ENCODE measurements at regions not wholly inside any gene's neighbourhood (a gene's known extent, or its start where the extent isn't known, plus 50 kb on each side); places are given as distances from the start of the nearest gene placed in this dataset.

GRCh38 chr22:47257976-47258375 lies 495.5 kb downstream of the TBC1D22A start:
- CTCF ChIA-PET (ENCODE audit: low intra/inter-chr PET ratio, low total read pairs) = no interaction called here

DNA sequence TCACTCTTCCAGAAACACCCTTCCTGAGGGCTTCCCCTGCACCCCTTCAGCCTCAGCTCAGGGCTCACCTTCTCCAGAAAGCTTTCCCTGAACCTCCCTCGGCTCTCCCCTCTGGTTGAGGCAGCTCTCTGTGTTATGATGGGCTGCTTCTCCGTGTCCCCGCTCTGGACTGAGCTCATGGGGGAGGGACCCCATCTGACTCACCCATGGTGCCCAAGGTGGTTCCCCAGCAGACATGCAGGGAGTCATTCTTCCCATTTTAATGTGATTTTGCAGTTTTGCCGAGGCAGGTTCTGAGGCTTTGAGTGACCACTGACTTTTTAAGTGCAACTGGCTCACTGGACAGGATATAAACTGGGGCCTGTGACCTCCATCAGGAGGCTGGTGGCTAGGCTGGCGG lies 495.1 kb downstream of the TBC1D22A start:
- Histone ChIP-seq H2AFZ (ENCODE audit: low read length) (no peak overlapping the region), H3K36me3 (replicated peaks in 1 of 2; ENCODE audit: control insufficient read depth in 1 of 2, insufficient read depth in 2 of 2, low read length in 2 of 2) (no peaks in the 10 kb centered on the region), H3K79me2 (ENCODE audit: insufficient read depth, low read length) (no peaks in the 10 kb centered on the region), H3K9ac (ENCODE audit: insufficient read depth, low read depth, low read length) (no peak overlapping the region), H3K27me3 (ENCODE audit: control insufficient read depth in 1 of 2, insufficient read depth in 2 of 2, low read length in 2 of 2) (peaks cover 0 to 3% of the 10 kb centered on the region in 2 experiments; a peak in 1 of 5 replicates), H4K20me1 (ENCODE audit: insufficient read depth, low read length) (no peaks in the 10 kb centered on the region), H3K4me1 (ENCODE audit: insufficient read depth, low read length) (no peaks in the 10 kb centered on the region), H3K27ac (ENCODE audit: extremely low read length, insufficient read depth, low read length) (no peak overlapping the region), H3K4me3 (replicated peaks in 1 of 3; ENCODE audit: insufficient read depth in 1 of 3, low read depth in 2 of 3, low read length in 3 of 3) (no peak overlapping the region), H3K9me3 (ENCODE audit: low read length) (no peaks in the 10 kb centered on the region), H3K4me2 (ENCODE audit: low read depth, low read length) (no peak overlapping the region)
- in situ Hi-C loops (cut with HindIII; ENCODE audit: extremely low pct_ligation_motif_present, low pct_unique_long_range_greater_than_20kb) = no loop called here
- DNase-seq (ENCODE audit: low spot score) (no peak), ATAC-seq (no peak), FAIRE-seq (no peak)
- CTCF ChIA-PET (ENCODE audit: low intra/inter-chr PET ratio, low total read pairs) = no interaction called here
- 21% methylated on average over 5 of the region's 5 CpGs for WGBS (ENCODE audit: low lambda C conversion rate)
- BruUV-seq (replicated peaks) = no TSS peak
- POLR2A ChIA-PET = no interaction called here
- no peak for TF ChIP-seq ZNF776 (CRISPR knock-in tag; IDR thresholded peaks at IDR 0.05)
- TF ChIP-seq SP5 (CRISPR knock-in tag; IDR thresholded peaks at IDR 0.05; ENCODE audit: borderline replicate concordance, low read depth) = no peak
- TF ChIP-seq AKAP8 (CRISPR knock-in tag; IDR thresholded peaks at IDR 0.05) = no peak
- TF ChIP-seq ZBED4 (CRISPR knock-in tag; IDR thresholded peaks at IDR 0.05; ENCODE audit: borderline replicate concordance) = no peak
- TF ChIP-seq KLF9 (CRISPR knock-in tag; IDR thresholded peaks at IDR 0.05; ENCODE audit: low read depth) = no peak
- no peak for TF ChIP-seq NR0B2 (CRISPR knock-in tag; IDR thresholded peaks at IDR 0.05)
- no peak for TF ChIP-seq ZNF451 (CRISPR knock-in tag; IDR thresholded peaks at IDR 0.05)
- TF ChIP-seq SP4 (CRISPR knock-in tag; IDR thresholded peaks at IDR 0.05) = no peak
- TF ChIP-seq XBP1 (CRISPR knock-in tag; IDR thresholded peaks at IDR 0.05) = no peak
- TF ChIP-seq NONO (IDR thresholded peaks at IDR 0.05) = no peak
- TF ChIP-seq NONO (CRISPR knock-in tag; conservative IDR thresholded peaks at IDR 0.05) = no peak
- no peak for TF ChIP-seq TRIM24 (CRISPR knock-in tag; IDR thresholded peaks at IDR 0.05)
- TF ChIP-seq BORCS8-MEF2B (CRISPR knock-in tag; IDR thresholded peaks at IDR 0.05) = no peak
- TF ChIP-seq, protein P1, sequence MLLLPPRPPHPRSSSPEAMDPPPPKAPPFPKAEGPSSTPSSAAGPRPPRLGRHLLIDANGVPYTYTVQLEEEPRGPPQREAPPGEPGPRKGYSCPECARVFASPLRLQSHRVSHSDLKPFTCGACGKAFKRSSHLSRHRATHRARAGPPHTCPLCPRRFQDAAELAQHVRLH (CRISPR knock-in tag; IDR thresholded peaks at IDR 0.05; ENCODE audit: borderline replicate concordance, low read depth) = no peak
- TF ChIP-seq POLR2A (IDR thresholded peaks at IDR 0.05; ENCODE audit: insufficient read depth in 1 of 2, low read depth in 2 of 2, low read length in 2 of 2) = no peak
- intact Hi-C loops (cut with micrococcal nuclease; ENCODE audit: unreplicated experiment) = no loop called here

More at GRCh38 chr22:47257976-47258375, 495.5 kb downstream of the TBC1D22A start:
- in situ Hi-C loops (cut with HindIII; ENCODE audit: extremely low pct_ligation_motif_present, low pct_unique_long_range_greater_than_20kb) = no loop called here
- no peak for DNase-seq (ENCODE audit: low spot score)
- H2AFZ ChIP-seq (ENCODE audit: low read length) = no peak overlapping the region
- no peaks in the 10 kb centered on the region for H3K79me2 ChIP-seq (ENCODE audit: insufficient read depth, low read length)
- no peaks in the 10 kb centered on the region for H4K20me1 ChIP-seq (ENCODE audit: insufficient read depth, low read length)
- no peaks in the 10 kb centered on the region for H3K36me3 ChIP-seq (replicated peaks in 1 of 2; ENCODE audit: control insufficient read depth in 1 of 2, insufficient read depth in 2 of 2, low read length in 2 of 2)
- no TSS peak for BruUV-seq (replicated peaks)
- H3K27me3 ChIP-seq (ENCODE audit: control insufficient read depth in 1 of 2, insufficient read depth in 2 of 2, low read length in 2 of 2) = peaks cover 0 to 3% of the 10 kb centered on the region in 2 experiments; a peak in 1 of 5 replicates
- H3K27ac ChIP-seq (ENCODE audit: extremely low read length, insufficient read depth, low read length) = no peak overlapping the region
- 26% methylated on average over 6 of the region's 11 CpGs for WGBS (ENCODE audit: low lambda C conversion rate)
- no peaks in the 10 kb centered on the region for H3K9me3 ChIP-seq (ENCODE audit: low read length)
- POLR2A ChIA-PET = no interaction called here
- no peak overlapping the region for H3K9ac ChIP-seq (ENCODE audit: insufficient read depth, low read depth, low read length)
- H3K4me1 ChIP-seq (ENCODE audit: insufficient read depth, low read length) = no peaks in the 10 kb centered on the region
- no peak for ATAC-seq
- no peak for TF ChIP-seq ZNF431 (CRISPR knock-in tag; IDR thresholded peaks at IDR 0.05; ENCODE audit: borderline replicate concordance, low read depth)
- intact Hi-C loops (cut with micrococcal nuclease; ENCODE audit: unreplicated experiment) = no loop called here
- H3K4me3 ChIP-seq (replicated peaks in 1 of 3; ENCODE audit: insufficient read depth in 1 of 3, low read depth in 2 of 3, low read length in 3 of 3) = no peak overlapping the region
- H3K4me2 ChIP-seq (ENCODE audit: low read depth, low read length) = no peak overlapping the region
- no peak for FAIRE-seq

Measured in HepG2 (cell line).